Dedifferentiated amniotic fluid mesenchymal stem cell (primary cell): ENCODE measurements at regions not wholly inside any gene's neighbourhood (a gene's known extent, or its start where the extent isn't known, plus 50 kb on each side); places are given as distances from the start of the nearest gene placed in this dataset.
A peak's percentile ranks its signal among the peaks of the same experiment; 100 is the strongest.

Source experiments
- DNase-seq: peaks from one replicate; pipeline ENCODE4 v3.0.0-alpha.2; 2016; ENCODE audit errors: extremely low spot score

DNA sequence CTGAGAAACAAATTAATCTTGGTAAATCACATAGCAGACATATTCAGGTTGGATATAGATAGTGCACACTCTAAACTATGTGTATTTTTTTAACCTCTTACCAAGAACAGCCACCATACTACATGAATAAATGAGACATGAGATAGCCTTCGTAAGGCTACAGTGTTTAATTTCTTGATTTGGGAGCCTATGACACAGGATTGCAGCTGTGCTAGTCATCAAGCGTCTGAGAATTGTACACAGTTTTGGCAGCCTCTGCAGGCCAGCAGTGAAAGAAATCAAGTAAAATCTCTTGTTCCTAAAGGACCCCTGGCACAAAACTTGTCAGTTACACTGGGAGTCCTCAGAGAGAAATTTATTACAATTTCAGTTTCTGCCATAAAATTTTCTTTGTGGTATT is 236.1 kb downstream of the C12orf50 start:
- DNase-seq, result peak; percentile 49

DNA sequence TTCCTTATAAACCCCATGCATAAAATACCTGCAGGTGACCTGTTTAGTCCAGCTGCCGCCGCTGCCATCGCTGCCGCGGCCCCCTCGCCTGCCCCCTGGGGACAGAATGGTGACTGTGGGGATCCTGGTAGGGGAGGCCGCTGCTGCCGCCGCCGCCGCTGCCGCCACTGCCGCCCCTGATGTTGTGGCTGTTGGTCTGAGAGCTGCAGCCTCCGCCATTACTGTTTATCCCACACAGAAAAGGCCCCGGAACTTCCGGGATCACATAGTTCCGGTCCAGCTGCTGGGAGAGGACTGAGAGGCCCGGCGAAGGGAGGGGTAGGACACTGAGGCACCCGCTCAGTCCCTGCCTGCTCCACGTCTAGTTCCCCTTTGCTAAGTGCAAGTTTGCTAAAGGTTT is 244.9 kb downstream of the C12orf50 start:
- no peak for DNase-seq

- no peak for DNase-seq
Observed at GRCh38 chr12:87783467-87783866, 245.7 kb downstream of the C12orf50 start.

DNA sequence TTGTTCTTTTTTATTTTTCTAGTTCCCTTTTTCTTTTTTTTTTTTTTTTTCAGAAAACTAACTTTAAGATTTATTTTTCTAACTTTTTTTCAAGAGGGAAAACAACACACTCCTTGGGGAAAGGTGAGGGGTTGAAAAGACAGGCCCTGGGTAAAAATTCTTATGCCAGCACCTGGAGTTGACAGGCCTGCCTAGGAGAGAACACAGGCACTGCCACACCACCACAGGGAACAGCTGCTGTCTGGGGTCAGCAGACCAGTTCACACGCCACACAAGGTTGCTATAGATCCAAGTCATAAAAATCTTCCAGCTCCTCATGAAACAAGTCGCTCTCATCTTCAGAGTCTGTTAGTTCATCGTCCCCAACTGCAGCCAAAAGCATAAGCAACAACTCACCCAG is 246.4 kb downstream of the C12orf50 start:
- DNase-seq, result no peak

- no peak for DNase-seq
Observed at GRCh38 chr12:87779858-87780498, 249.2 kb downstream of the C12orf50 start.

GRCh38 chr12:87779016-87779415 is 250.2 kb downstream of the C12orf50 start:
- DNase-seq, result no peak

DNA sequence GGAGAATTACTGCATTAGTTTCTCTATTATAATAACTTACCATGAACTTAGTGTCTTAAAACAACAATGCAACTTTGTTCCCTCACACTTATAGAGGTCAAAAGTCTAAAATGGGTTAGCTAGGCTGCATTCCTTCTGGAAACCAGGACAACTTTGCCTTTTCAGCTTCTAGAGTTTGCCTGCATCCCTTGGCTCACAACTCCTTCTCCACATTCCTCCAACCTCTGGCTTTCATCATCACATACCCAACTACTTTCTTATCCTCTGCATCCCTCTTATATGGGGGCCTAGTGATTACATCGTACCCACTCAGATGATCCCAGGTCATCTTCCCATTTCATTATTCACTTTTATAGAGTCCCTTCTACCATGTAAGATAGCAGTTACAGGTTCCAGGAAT is 251.1 kb downstream of the C12orf50 start:
- DNase-seq, result no peak

- DNase-seq, result no peak
Observed at GRCh38 chr12:87775784-87776183, 253.4 kb downstream of the C12orf50 start.

- DNase-seq, result no peak
Observed at GRCh38 chr12:87775051-87775450, 254.2 kb downstream of the C12orf50 start.

- DNase-seq, result no peak
Observed at GRCh38 chr12:87772401-87772800, 256.8 kb downstream of the C12orf50 start.

- DNase-seq, result no peak
Observed at GRCh38 chr12:87768501-87769287, 260.5 kb downstream of the C12orf50 start.

DNA sequence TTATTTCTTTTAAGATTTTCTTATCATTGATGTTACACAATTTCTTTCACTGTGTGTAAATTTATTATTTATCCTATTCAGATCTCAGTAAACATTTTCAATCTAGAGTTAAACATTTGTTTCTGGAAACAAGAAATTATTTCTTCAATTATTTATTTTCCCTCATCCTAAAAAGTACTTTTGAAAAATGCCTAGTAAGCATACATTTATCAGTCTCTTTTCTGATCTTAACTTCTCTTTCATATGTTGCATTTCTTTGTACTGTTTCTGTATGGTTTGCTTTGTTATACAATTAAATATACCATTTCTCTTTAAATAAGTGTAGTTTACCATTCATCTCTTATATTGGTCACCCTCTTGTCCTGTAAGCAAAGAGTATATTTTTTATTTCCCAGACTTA is 263.2 kb downstream of the C12orf50 start:
- DNase-seq, result no peak

- DNase-seq, result no peak
Observed at GRCh38 chr12:87760943-87761342, 268.3 kb downstream of the C12orf50 start.

GRCh38 chr12:87758271-87758670 is 270.9 kb downstream of the C12orf50 start:
- peak; percentile 19 for DNase-seq

DNA sequence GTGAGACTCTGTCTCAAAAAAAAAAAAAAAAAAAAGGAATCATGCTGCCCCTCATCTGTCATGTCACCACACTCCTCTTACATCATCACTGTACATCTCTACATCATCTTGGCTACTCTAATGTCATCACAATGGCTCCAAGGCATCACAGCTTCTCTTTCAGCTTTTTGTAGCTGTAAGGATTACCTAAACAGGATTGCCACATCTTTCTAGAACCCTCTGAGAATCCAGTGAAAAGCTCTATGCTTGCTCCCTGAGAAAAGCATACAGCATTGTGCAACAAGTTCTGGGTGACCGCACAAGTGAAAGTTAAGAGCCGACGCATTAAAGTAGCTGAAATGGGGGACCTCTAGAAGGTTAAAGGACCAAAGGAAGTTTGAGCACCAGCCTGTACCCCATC is 272.5 kb downstream of the C12orf50 start:
- no peak for DNase-seq

- peak; percentile 82 for DNase-seq
Observed at GRCh38 chr12:87756111-87756510, 273.1 kb downstream of the C12orf50 start.

GRCh38 chr12:87728931-87729593 is 300.1 kb downstream of the C12orf50 start:
- DNase-seq, result no peak

DNA sequence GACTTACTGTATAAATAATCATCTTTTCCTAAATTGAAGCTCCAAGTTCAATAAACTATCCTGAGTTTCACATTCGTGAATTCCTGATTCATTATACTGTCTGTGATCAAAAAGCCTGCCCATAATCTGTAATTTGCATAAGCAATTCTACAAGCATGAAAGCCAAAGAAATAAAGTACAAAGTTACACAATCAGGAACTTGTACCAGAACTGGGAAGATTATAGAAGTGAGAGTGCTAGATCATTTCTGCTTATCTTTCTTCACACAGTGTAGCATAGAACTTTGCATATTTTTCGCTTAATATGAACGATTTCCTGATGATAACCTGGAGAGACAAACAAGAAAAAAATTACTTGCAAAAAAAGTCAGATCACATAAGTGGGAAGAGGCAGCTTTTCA is 308.2 kb downstream of the C12orf50 start:
- DNase-seq, result no peak

- DNase-seq, result no peak
Observed at GRCh38 chr12:87704374-87704773, 324.8 kb downstream of the C12orf50 start.

GRCh38 chr12:87690236-87690810 is 338.9 kb downstream of the C12orf50 start:
- no peak for DNase-seq

- DNase-seq, result no peak
Observed at GRCh38 chr12:87689196-87689595, 340.0 kb downstream of the C12orf50 start.

GRCh38 chr12:87687362-87687761 is 341.8 kb downstream of the C12orf50 start:
- peak; percentile 53 for DNase-seq

DNA sequence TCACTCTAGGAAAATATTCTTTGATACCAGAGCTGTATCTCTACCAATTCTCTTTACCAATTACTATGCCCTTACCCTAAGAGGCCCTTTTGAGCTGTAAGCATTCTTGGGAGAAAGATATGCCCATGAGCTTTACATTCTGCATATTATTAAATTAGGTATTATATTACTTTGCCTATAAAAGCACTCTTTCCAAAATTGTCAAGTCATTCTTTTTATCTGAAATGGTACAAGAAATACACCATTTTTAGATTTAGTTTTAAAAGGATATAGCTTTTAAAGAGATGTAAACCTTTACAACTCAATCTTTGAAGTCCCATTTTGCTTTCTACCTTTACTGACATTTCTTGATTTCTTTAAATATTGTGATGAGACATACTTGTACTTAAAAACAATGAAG is 343.5 kb downstream of the C12orf50 start:
- DNase-seq, result no peak
